HepG2 (cell line): ENCODE measurements at regions not wholly inside any gene's neighbourhood (a gene's known extent, or its start where the extent isn't known, plus 50 kb on each side); places are given as distances from the start of the nearest gene placed in this dataset.

Experiments used
- ATAC-seq: fragments of 200-7000 bp; cut with Tn5 transposase; 3 replicates; pipeline ENCODE4 v1.9.1; 2020; ENCODE audit warnings: mild to moderate bottlenecking, moderate library complexity
- BruUV-seq: library from RNA; stranded (reverse); fragments of 400-500 nt; replicated peaks from 2 replicates; lab custom pipeline; 2021; lab: Mats Ljungman, UMichigan
- CTCF ChIA-PET: fragments of 300-600 bp; formaldehyde crosslinking; extraction: SDS; loops from one replicate; lab custom pipeline; 2021; ENCODE audit warnings: low total read pairs, inconsistent platforms, low intra/inter-chr PET ratio; lab: Yijun Ruan, JAX
- POLR2A ChIA-PET: fragments of 350-600 bp; sonication (Branson Sonifier 250); formaldehyde crosslinking; loops from one replicate; lab custom pipeline; 2020; ENCODE audit warnings: antibody characterized with exemption, inconsistent platforms; lab: Yijun Ruan, JAX
- DNase-seq: peaks from one replicate; pipeline ENCODE4 v3.0.0-alpha.2; 2015; ENCODE audit warnings: low spot score
- FAIRE-seq: peaks from 3 replicates; lab custom pipeline; 2011; peaks lifted over from hg19 to GRCh38; lab: Jason Lieb, UNC
- H2AFZ ChIP-seq: one replicate; pipeline ENCODE4 v1.6.1; 2011; ENCODE audit warnings: low read length, inconsistent platforms
- H3K27ac ChIP-seq: fragments of 300-600 bp; 3 replicates; pipeline ENCODE4 v1.8.0; 2011; ENCODE audit warnings: mixed run types, mild to moderate bottlenecking, mixed read lengths, low read length, inconsistent platforms; ENCODE audit not compliant: insufficient read depth; ENCODE audit errors: extremely low read length
- H3K27me3 ChIP-seq, 2 experiments: fragments of 200-600 bp in 1 of 2; 2 replicates in 1 of 2; 3 replicates in 1 of 2; pipeline versions ENCODE4 v1.6.0 to v1.8.0; 2011; ENCODE audit warnings: low read length in 2 of 2, mild to moderate bottlenecking in 2 of 2, moderate library complexity in 2 of 2, inconsistent platforms in 1 of 2; ENCODE audit not compliant: insufficient read depth in 2 of 2, control insufficient read depth in 1 of 2
- H3K36me3 ChIP-seq, 2 experiments: fragments of 200-600 bp in 1 of 2; replicated peaks in 1 of 2; 2 replicates in 1 of 2; 3 replicates in 1 of 2; pipeline versions ENCODE4 v1.5.1 to v1.8.0; 2011; ENCODE audit warnings: low read length in 2 of 2, inconsistent platforms in 1 of 2; ENCODE audit not compliant: insufficient read depth in 2 of 2, control insufficient read depth in 1 of 2
- H3K4me1 ChIP-seq: 2 replicates; pipeline ENCODE4 v1.5.1; 2012; ENCODE audit warnings: low read length, inconsistent platforms; ENCODE audit not compliant: insufficient read depth
- H3K4me2 ChIP-seq: 2 replicates; pipeline ENCODE4 v1.6.0; 2011; ENCODE audit warnings: low read depth, low read length, inconsistent platforms
- H3K4me3 ChIP-seq, 3 experiments: fragments of 200-600 bp in 1 of 3; sonication (generic), shearing (Covaris generic) in 1 of 3; replicated peaks in 1 of 3; 2 replicates each; pipeline ENCODE4 v1.5.1; 2011 to 2016; ENCODE audit warnings: low read length in 3 of 3, inconsistent platforms in 2 of 3, low read depth in 2 of 3, mild to moderate bottlenecking in 2 of 3, control low read depth in 1 of 3, mixed read lengths in 1 of 3; ENCODE audit not compliant: insufficient read depth in 1 of 3
- H3K79me2 ChIP-seq: one replicate; pipeline ENCODE4 v1.6.1; 2011; ENCODE audit warnings: low read length, inconsistent platforms; ENCODE audit not compliant: insufficient read depth
- H3K9ac ChIP-seq: 2 replicates; pipeline ENCODE4 v1.6.0; 2011; ENCODE audit warnings: mild to moderate bottlenecking, low read depth, low read length, inconsistent platforms; ENCODE audit not compliant: insufficient read depth
- H3K9me3 ChIP-seq: 2 replicates; pipeline ENCODE4 v1.5.1; 2012; ENCODE audit warnings: mild to moderate bottlenecking, low read length
- H4K20me1 ChIP-seq: 2 replicates; pipeline ENCODE4 v1.6.0; 2011; ENCODE audit warnings: inconsistent platforms, mild to moderate bottlenecking, low read length, moderate library complexity; ENCODE audit not compliant: insufficient read depth
- MEF2D ChIP-seq: sonication (generic); formaldehyde crosslinking; IDR thresholded peaks from 2 replicates; pipeline ENCODE4 v1.5.1; 2020; ENCODE audit warnings: mild to moderate bottlenecking, missing genetic modification reagents
- PRMT3 ChIP-seq: sonication (generic); formaldehyde crosslinking; IDR thresholded peaks from 2 replicates; pipeline ENCODE4 v1.8.1; 2022; ENCODE audit warnings: low read depth, mild to moderate bottlenecking, moderate library complexity, missing genetic modification reagents, borderline replicate concordance
- TCF7 ChIP-seq: sonication (generic); IDR thresholded peaks from 2 replicates; pipeline ENCODE4 v1.6.1; 2016; ENCODE audit warnings: antibody characterized with exemption, low read depth
- WGBS: methylation state at CpG from one replicate; pipeline ENCODE4 v1.1.6; 2017; ENCODE audit warnings: low lambda C conversion rate; 5-methylcytosine and 5-hydroxymethylcytosine counted together
- in situ Hi-C: cut with HindIII; loops from 2 replicates; pipeline ENCODE4 v1.10.0; 2017; ENCODE audit warnings: low pct_unique_long_range_greater_than_20kb; ENCODE audit not compliant: extremely low pct_ligation_motif_present
- intact Hi-C: fragments of 100-400 bp; cut with micrococcal nuclease; formaldehyde crosslinking; loops from one replicate; pipeline ENCODE4 v1.10.0; 2022; ENCODE audit not compliant: unreplicated experiment
- TF ChIP-seq, protein P1 (sequence below): fragments of 450-650 bp; IDR thresholded peaks from 2 replicates; pipeline ENCODE4 v1.6.1; 2017

DNA sequence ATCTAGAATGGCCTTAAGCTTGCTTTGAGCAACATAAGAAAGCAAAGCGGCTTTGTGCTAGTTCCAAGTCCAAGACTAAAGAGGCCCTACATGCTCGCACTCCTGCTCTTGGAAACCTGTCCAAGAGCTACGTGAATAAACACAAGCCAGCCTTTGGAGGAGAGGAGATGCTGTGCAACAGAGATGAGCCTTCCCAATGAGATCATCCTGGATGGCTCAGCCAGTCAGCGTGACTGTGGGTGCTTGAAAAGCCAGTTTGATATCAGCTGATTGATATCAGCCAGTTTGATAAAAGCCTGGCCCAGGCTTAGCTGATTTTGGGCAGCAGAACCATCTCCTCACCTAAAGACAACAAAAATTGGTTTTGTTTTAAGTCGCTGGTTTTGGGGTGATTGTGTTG, 481.0 kb upstream of the DSEL start:
- in situ Hi-C loops (no loop called here), intact Hi-C loops (no loop called here)
- Histone ChIP-seq H3K4me1 (no peaks in the 10 kb centered on the region), H3K36me3 (no peaks in the 10 kb centered on the region), H3K9me3 (no peaks in the 10 kb centered on the region), H3K27ac (no peak overlapping the region), H3K27me3 (no peaks in the 10 kb centered on the region), H3K79me2 (no peaks in the 10 kb centered on the region), H3K4me3 (no peak overlapping the region), H3K9ac (no peak overlapping the region), H2AFZ (no peak overlapping the region), H4K20me1 (no peaks in the 10 kb centered on the region), H3K4me2 (no peak overlapping the region)
- BruUV-seq: no TSS peak
- ATAC-seq (no peak), DNase-seq (no peak), FAIRE-seq (no peak)
- ChIA-PET CTCF (no interaction called here), POLR2A (no interaction called here)
- no peak for TF ChIP-seq TCF7
- TF ChIP-seq, protein P1, sequence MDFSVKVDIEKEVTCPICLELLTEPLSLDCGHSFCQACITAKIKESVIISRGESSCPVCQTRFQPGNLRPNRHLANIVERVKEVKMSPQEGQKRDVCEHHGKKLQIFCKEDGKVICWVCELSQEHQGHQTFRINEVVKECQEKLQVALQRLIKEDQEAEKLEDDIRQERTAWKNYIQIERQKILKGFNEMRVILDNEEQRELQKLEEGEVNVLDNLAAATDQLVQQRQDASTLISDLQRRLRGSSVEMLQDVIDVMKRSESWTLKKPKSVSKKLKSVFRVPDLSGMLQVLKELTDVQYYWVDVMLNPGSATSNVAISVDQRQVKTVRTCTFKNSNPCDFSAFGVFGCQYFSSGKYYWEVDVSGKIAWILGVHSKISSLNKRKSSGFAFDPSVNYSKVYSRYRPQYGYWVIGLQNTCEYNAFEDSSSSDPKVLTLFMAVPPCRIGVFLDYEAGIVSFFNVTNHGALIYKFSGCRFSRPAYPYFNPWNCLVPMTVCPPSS: no peak
- TF ChIP-seq MEF2D: no peak
- WGBS: 0% methylated on average over 5 of the region's 5 CpGs

- H3K27me3 ChIP-seq: no peaks in the 10 kb centered on the region
- ChIA-PET POLR2A (no interaction called here), CTCF (no interaction called here)
- intact Hi-C loops: no loop called here
- H3K4me3 ChIP-seq: no peak overlapping the region
- H3K27ac ChIP-seq: no peak overlapping the region
- FAIRE-seq (no peak), ATAC-seq (no peak), DNase-seq (no peak)
- H3K4me2 ChIP-seq: no peak overlapping the region
- in situ Hi-C loops: no loop called here
- H3K9ac ChIP-seq: no peak overlapping the region
- BruUV-seq: no TSS peak
- H2AFZ ChIP-seq: no peak overlapping the region
- no peak for TF ChIP-seq PRMT3
- H4K20me1 ChIP-seq: no peaks in the 10 kb centered on the region
- H3K79me2 ChIP-seq: no peaks in the 10 kb centered on the region
- no peaks in the 10 kb centered on the region for H3K9me3 ChIP-seq
- H3K4me1 ChIP-seq: no peaks in the 10 kb centered on the region
- 23% methylated on average over 3 of the region's 3 CpGs for WGBS
- no peaks in the 10 kb centered on the region for H3K36me3 ChIP-seq
Observed at GRCh38 chr18:67995769-67996168, 479.2 kb upstream of the DSEL start.
